ENCODE measurements at regions not wholly inside any gene's neighbourhood (a gene's known extent, or its start where the extent isn't known, plus 50 kb on each side); places are given as distances from the start of the nearest gene placed in this dataset.

- no peak for TF ChIP-seq CTCF (IDR thresholded peaks at IDR 0.05)
- H3K36me3 ChIP-seq (replicated peaks in 1 of 2; ENCODE audit: control insufficient read depth in 1 of 2, insufficient read depth in 2 of 2, low read length in 2 of 2), result no peaks in the 10 kb centered on the region
- no peaks in the 10 kb centered on the region for H3K79me2 ChIP-seq (ENCODE audit: insufficient read depth, low read length)
- H3K9me3 Mint-ChIP-seq, result peaks cover 0 to 15% (median 3%) of the 10 kb centered on the region in 7 donors
- H3K4me2 ChIP-seq (replicated peaks; ENCODE audit: extremely low read depth, low read length, poor library complexity, severe bottlenecking), result no peak overlapping the region
- H2AFZ ChIP-seq (ENCODE audit: insufficient read depth, low read depth, low read length, poor library complexity, severe bottlenecking), result no peak overlapping the region
- no peaks in the 10 kb centered on the region for H3K27me3 ChIP-seq (ENCODE audit: control insufficient read depth in 2 of 2, insufficient read depth in 2 of 2, low read length in 2 of 2)
- intact Hi-C loops (cut with micrococcal nuclease), result no loop called here
- no peak overlapping the region for H3K27ac Mint-ChIP-seq
- H3K27ac ChIP-seq (ENCODE audit: low read depth in 1 of 2, low read length in 2 of 2), result no peak overlapping the region
- no peaks in the 10 kb centered on the region for H4K20me1 ChIP-seq (ENCODE audit: insufficient read depth, low read length)
- DNase-seq, result no peak
- H3K27me3 Mint-ChIP-seq (ENCODE audit: low read depth in 3 of 3), result no peaks in the 10 kb centered on the region
- no peak overlapping the region for H3K9ac ChIP-seq (ENCODE audit: insufficient read depth, low read length, poor library complexity, severe bottlenecking)
- H3K36me3 Mint-ChIP-seq, result no peaks in the 10 kb centered on the region
- no peak overlapping the region for H3K4me3 Mint-ChIP-seq
- WGBS (ENCODE audit: insufficient coverage), result no CpG with 5 or more reads among the region's 1 CpG
- no peaks in the 10 kb centered on the region for H3K4me1 Mint-ChIP-seq
- no peak overlapping the region for H3K4me3 ChIP-seq (replicated peaks in 1 of 3; ENCODE audit: low read depth in 2 of 3, low read length in 3 of 3)
- H3K4me1 ChIP-seq (ENCODE audit: control insufficient read depth in 1 of 2, insufficient read depth in 2 of 2, low read length in 2 of 2), result no peaks in the 10 kb centered on the region
- peaks cover 5 to 9% of the 10 kb centered on the region in 2 donors for H3K9me3 ChIP-seq (replicated peaks in 1 of 2; ENCODE audit: control insufficient read depth in 1 of 2, insufficient read depth in 1 of 2, low read length in 2 of 2)
Observed at GRCh38 chr2:228771774-228772173, 499.3 kb downstream of the PID1 start.

DNA sequence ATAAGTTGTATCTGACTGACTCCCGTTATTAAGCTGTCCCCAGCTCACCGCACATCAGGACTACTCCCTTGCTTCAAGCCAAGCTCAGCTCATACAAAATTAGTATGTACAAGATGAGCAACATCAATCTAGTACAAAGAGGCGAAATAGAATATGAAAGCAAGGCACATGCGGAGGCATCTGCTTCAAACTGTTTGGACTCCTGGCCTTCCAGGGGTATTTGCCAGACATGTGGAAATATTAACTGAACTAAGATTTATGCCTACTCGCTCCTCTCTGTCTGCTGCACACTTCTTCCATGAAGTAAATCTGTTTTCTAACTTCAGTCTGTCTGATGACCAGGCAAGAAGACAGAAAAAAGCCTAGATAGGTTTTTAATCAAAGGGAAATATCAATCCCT, 499.8 kb downstream of the PID1 start:
- H3K36me3 Mint-ChIP-seq, result no peaks in the 10 kb centered on the region
- no peaks in the 10 kb centered on the region for H3K36me3 ChIP-seq (replicated peaks in 1 of 2; ENCODE audit: control insufficient read depth in 1 of 2, insufficient read depth in 2 of 2, low read length in 2 of 2)
- intact Hi-C loops (cut with micrococcal nuclease), result no loop called here
- H3K27ac Mint-ChIP-seq, result no peak overlapping the region
- H3K9me3 Mint-ChIP-seq, result peaks cover 0 to 12% (median 3%) of the 10 kb centered on the region in 7 donors
- no peak overlapping the region for H3K27ac ChIP-seq (ENCODE audit: low read depth in 1 of 2, low read length in 2 of 2)
- H3K9ac ChIP-seq (ENCODE audit: insufficient read depth, low read length, poor library complexity, severe bottlenecking), result no peak overlapping the region
- no peak for TF ChIP-seq CTCF (IDR thresholded peaks at IDR 0.05)
- H3K4me3 Mint-ChIP-seq, result no peak overlapping the region
- WGBS (ENCODE audit: insufficient coverage), result 100% methylated on average over 2 of the region's 5 CpGs
- no peak overlapping the region for H3K4me2 ChIP-seq (replicated peaks; ENCODE audit: extremely low read depth, low read length, poor library complexity, severe bottlenecking)
- no peaks in the 10 kb centered on the region for H3K27me3 ChIP-seq (ENCODE audit: control insufficient read depth in 2 of 2, insufficient read depth in 2 of 2, low read length in 2 of 2)
- H2AFZ ChIP-seq (ENCODE audit: insufficient read depth, low read depth, low read length, poor library complexity, severe bottlenecking), result no peak overlapping the region
- H3K4me1 Mint-ChIP-seq, result no peaks in the 10 kb centered on the region
- H3K9me3 ChIP-seq (replicated peaks in 1 of 2; ENCODE audit: control insufficient read depth in 1 of 2, insufficient read depth in 1 of 2, low read length in 2 of 2), result peaks cover under 1 to 6% of the 10 kb centered on the region in 2 donors
- H3K79me2 ChIP-seq (ENCODE audit: insufficient read depth, low read length), result no peaks in the 10 kb centered on the region
- no peaks in the 10 kb centered on the region for H3K4me1 ChIP-seq (ENCODE audit: control insufficient read depth in 1 of 2, insufficient read depth in 2 of 2, low read length in 2 of 2)
- H4K20me1 ChIP-seq (ENCODE audit: insufficient read depth, low read length), result no peaks in the 10 kb centered on the region
- no peaks in the 10 kb centered on the region for H3K27me3 Mint-ChIP-seq (ENCODE audit: low read depth in 3 of 3)
- no peak for DNase-seq
- H3K4me3 ChIP-seq (replicated peaks in 1 of 3; ENCODE audit: low read depth in 2 of 3, low read length in 3 of 3), result no peak overlapping the region

Measured in CD14-positive monocyte (primary cell).